Brain microvascular endothelial cell (primary cell): ENCODE measurements at regions not wholly inside any gene's neighbourhood (a gene's known extent, or its start where the extent isn't known, plus 50 kb on each side); places are given as distances from the start of the nearest gene placed in this dataset.

Experiments used
- DNase-seq: peaks from one replicate; pipeline ENCODE4 v3.0.0-alpha.2; 2020
- H3K27ac ChIP-seq: fragments of 250-450 bp; sonication (Bioruptor Pico); 2 replicates; pipeline ENCODE4 v1.5.1; 2020; ENCODE audit warnings: mild to moderate bottlenecking, moderate library complexity
- H3K27me3 ChIP-seq: fragments of 250-450 bp; sonication (Bioruptor Pico); replicated peaks from 2 replicates; pipeline ENCODE4 v1.5.1; 2020; ENCODE audit warnings: mild to moderate bottlenecking
- H3K36me3 ChIP-seq: fragments of 250-450 bp; sonication (Bioruptor Pico); replicated peaks from 2 replicates; pipeline ENCODE4 v1.5.1; 2020; ENCODE audit warnings: mild to moderate bottlenecking
- H3K4me3 ChIP-seq: 2 replicates; pipeline ENCODE4 v1.5.1; 2011; ENCODE audit warnings: low read depth, mild to moderate bottlenecking, control low read depth, low read length, moderate library complexity
- CTCF ChIP-seq: IDR thresholded peaks from 2 replicates; pipeline ENCODE4 v1.5.1; 2011; ENCODE audit warnings: low read depth, mild to moderate bottlenecking, moderate library complexity, low read length, control low read depth, inconsistent platforms; ENCODE audit errors: missing control alignments
- in situ Hi-C: cut with HindIII; loops from 2 replicates; pipeline ENCODE4 v1.10.0; 2017; ENCODE audit warnings: low sequenced_read_pairs, low pct_ligation_motif_present

DNA sequence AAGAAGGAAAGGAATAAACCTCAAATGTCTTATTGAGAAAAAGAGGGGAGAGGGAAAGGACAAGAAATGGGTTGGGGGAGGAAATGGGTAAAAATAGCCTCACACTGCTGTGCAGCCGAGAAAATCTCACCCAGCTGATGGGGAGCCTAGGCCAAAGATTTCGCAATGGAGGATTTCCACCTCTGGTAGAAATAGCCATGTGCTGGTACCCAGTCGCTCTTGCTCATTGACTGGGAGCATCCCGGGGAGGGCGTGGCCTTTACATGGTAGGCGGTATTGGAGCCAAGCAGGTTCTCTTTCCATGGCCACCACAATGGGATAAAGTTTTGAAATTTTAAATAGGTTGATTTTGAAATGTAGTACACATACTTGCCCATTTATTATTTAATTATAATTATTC lies 255.1 kb upstream of the LDB2 start:
- in situ Hi-C loops = no loop called here
- Histone ChIP-seq H3K4me3 (no peak overlapping the region), H3K27me3 (no peaks in the 10 kb centered on the region), H3K36me3 (no peaks in the 10 kb centered on the region), H3K27ac (no peak overlapping the region)
- no peak for DNase-seq
- TF ChIP-seq CTCF = no peak

- in situ Hi-C loops = no loop called here
- no peak for TF ChIP-seq CTCF
- no peak overlapping the region for H3K27ac ChIP-seq
These were observed 254.6 kb upstream of the LDB2 start for GRCh38 chr4:17152941-17153540.

DNA sequence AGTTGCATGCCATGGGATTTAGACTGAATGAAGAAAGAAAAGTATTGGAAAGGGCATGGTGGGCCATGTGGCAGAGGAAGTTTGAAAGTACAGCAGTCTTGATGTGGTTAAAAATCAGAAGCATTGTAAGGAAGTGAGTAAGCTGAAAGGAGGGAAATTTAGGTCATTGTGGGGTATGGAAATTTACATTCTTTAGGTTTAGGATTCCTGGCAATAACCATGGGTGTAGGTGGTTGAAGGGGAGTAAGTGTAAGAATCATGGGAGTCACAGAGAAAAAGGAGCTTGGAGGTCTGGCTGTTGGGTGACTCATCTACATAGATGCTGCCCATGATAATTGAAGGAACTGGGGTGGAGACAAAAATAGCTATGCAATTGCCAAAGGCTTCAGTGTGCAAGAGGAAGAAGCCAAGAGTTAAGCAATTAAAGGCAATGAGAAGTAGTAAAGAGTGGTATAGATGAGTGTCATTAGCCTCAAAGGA lies 243.8 kb upstream of the LDB2 start:
- peak; percentile 88 for DNase-seq
- in situ Hi-C loops = no loop called here

More at GRCh38 chr4:17152941-17153540, 254.6 kb upstream of the LDB2 start:
- Histone ChIP-seq H3K36me3 (no peaks in the 10 kb centered on the region), H3K4me3 (no peak overlapping the region), H3K27me3 (no peaks in the 10 kb centered on the region)
- no peak for DNase-seq

DNA sequence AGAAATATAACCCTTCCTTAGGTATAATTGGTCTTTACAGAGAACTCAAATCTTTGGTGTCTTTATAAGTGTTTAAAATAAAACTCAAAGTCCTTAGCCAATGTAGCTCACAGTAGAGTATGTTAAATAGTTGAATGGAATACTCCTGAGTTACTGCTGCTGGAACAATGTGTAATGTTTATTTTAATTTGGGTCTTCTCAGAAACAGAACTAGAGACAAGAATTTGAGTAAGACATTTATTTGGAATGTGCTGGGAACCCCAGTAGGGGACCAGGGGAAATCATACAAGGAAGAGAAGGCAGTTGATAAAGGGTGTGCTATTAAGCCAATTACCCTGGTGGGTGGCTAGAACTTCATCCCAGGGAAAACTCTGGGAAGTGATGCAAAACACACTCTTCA lies 240.4 kb upstream of the LDB2 start:
- in situ Hi-C loops = no loop called here
- H3K27me3 ChIP-seq = no peaks in the 10 kb centered on the region
- H3K27ac ChIP-seq = no peak overlapping the region

More for the DNA sequence above, 243.8 kb upstream of the LDB2 start:
- Histone ChIP-seq H3K27me3 (no peaks in the 10 kb centered on the region), H3K36me3 (no peaks in the 10 kb centered on the region), H3K4me3 (no peak overlapping the region), H3K27ac (peak overlapping the region; percentile 15)
- TF ChIP-seq CTCF = no peak

GRCh38 chr4:17134565-17134964 lies 236.1 kb upstream of the LDB2 start:
- in situ Hi-C loops = no loop called here
- H3K27ac ChIP-seq = no peak overlapping the region
- H3K36me3 ChIP-seq = no peaks in the 10 kb centered on the region
- no peak for DNase-seq
- no peak overlapping the region for H3K4me3 ChIP-seq
- TF ChIP-seq CTCF = no peak
- H3K27me3 ChIP-seq = no peaks in the 10 kb centered on the region

More for the DNA sequence above, 240.4 kb upstream of the LDB2 start:
- H3K36me3 ChIP-seq = no peaks in the 10 kb centered on the region
- TF ChIP-seq CTCF = no peak
- DNase-seq = no peak
- no peak overlapping the region for H3K4me3 ChIP-seq

DNA sequence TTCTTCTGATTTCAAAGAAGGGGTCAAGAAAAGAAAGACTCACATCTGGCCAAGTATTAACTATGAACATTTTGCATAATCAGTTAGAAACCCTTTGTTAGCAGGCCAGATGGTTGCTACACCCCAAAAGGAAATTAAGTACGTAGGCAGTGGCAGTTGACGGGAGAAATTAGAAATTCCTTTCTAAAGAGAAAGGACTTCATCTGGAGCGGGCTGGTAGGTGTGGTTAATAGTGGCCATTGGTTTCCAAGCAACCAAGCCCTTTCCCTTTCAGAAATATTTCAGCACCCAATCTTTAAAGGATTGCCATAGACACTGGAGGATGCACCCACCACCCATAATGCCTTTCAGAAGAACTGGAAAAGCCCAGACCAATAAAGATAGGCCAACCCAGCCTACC lies 235.7 kb upstream of the LDB2 start:
- no peak overlapping the region for H3K27ac ChIP-seq
- no peak for DNase-seq
- H3K36me3 ChIP-seq = no peaks in the 10 kb centered on the region
- in situ Hi-C loops = no loop called here
- TF ChIP-seq CTCF = no peak
- H3K27me3 ChIP-seq = no peaks in the 10 kb centered on the region
- H3K4me3 ChIP-seq = no peak overlapping the region
